ENCODE measurements at regions not wholly inside any gene's neighbourhood (a gene's known extent, or its start where the extent isn't known, plus 50 kb on each side); places are given as distances from the start of the nearest gene placed in this dataset.

DNA sequence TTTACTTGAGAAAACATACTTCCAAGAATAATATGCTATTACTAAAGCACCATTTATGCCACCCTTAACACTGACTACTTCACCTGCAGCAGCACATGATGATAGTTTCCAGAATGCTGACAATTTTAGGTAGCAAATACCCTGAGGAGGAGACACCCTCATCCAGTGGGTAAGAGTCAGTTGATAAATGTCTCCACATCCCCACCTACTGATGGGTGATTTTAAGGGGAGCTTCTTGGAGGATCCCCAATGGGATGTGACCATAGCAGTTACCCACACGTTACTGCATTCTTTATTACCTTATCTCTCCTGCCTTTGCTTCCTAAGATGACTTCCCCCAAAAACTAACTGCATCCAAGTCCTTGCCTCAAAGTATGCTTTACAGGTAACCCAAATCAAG lies 131.2 kb upstream of the SMARCAD1 start:
- TF ChIP-seq, protein P1, sequence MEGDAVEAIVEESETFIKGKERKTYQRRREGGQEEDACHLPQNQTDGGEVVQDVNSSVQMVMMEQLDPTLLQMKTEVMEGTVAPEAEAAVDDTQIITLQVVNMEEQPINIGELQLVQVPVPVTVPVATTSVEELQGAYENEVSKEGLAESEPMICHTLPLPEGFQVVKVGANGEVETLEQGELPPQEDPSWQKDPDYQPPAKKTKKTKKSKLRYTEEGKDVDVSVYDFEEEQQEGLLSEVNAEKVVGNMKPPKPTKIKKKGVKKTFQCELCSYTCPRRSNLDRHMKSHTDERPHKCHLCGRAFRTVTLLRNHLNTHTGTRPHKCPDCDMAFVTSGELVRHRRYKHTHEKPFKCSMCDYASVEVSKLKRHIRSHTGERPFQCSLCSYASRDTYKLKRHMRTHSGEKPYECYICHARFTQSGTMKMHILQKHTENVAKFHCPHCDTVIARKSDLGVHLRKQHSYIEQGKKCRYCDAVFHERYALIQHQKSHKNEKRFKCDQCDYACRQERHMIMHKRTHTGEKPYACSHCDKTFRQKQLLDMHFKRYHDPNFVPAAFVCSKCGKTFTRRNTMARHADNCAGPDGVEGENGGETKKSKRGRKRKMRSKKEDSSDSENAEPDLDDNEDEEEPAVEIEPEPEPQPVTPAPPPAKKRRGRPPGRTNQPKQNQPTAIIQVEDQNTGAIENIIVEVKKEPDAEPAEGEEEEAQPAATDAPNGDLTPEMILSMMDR (IDR thresholded peaks at IDR 0.05 in 2 of 3, conservative IDR thresholded peaks at IDR 0.05 in 1 of 3; ENCODE audit: control insufficient read depth in 2 of 3, extremely low read depth in 1 of 3, insufficient read depth in 1 of 3, low read depth in 3 of 3, low read length in 3 of 3) = peak in 1 of 3 experiments; percentile 15; a peak in 1 of 6 replicates
- TF ChIP-seq BACH1 (IDR thresholded peaks at IDR 0.05; ENCODE audit: borderline replicate concordance) (no peak), BRCA1 (IDR thresholded peaks at IDR 0.05; ENCODE audit: low read depth, low read length) (no peak), MEF2A (IDR thresholded peaks at IDR 0.05; ENCODE audit: insufficient read depth, low read depth, low read length) (no peak), BMI1 (IDR thresholded peaks at IDR 0.05; ENCODE audit: borderline replicate concordance) (no peak), YY1 (IDR thresholded peaks at IDR 0.05; ENCODE audit: low read depth, low read length) (no peak), CREM (IDR thresholded peaks at IDR 0.05; ENCODE audit: low read depth) (no peak), STAT1 (conservative IDR thresholded peaks at IDR 0.05) (no peak), POLR2A (IDR thresholded peaks at IDR 0.05; ENCODE audit: low read depth, low read length) (no peak)

All from GM12878 (cell line).